GM21723 (cell line): ENCODE measurements at regions not wholly inside any gene's neighbourhood (a gene's known extent, or its start where the extent isn't known, plus 50 kb on each side); places are given as distances from the start of the nearest gene placed in this dataset.

ENCODE experiments used
- ATAC-seq: cut with Tn5 transposase; IDR thresholded peaks from one replicate; pipeline ENCODE4 v1.9.1; 2021; ENCODE audit warnings: mild to moderate bottlenecking, moderate library complexity; ENCODE audit not compliant: unreplicated experiment

GRCh38 chr13:74004109-74004508, 130.1 kb downstream of the KLF12 start:
- no peak for ATAC-seq

- no peak for ATAC-seq
Observed at GRCh38 chr13:74003374-74003773, 130.8 kb downstream of the KLF12 start.

- no peak for ATAC-seq
Observed at GRCh38 chr13:74000876-74001275, 133.3 kb downstream of the KLF12 start.

GRCh38 chr13:73998631-73999030, 135.6 kb downstream of the KLF12 start:
- peak; percentile 87 for ATAC-seq

GRCh38 chr13:73997964-73998363, 136.2 kb downstream of the KLF12 start:
- ATAC-seq, result no peak

- no peak for ATAC-seq
Observed at GRCh38 chr13:73996569-73996968, 137.6 kb downstream of the KLF12 start.

GRCh38 chr13:73995736-73996135, 138.5 kb downstream of the KLF12 start:
- no peak for ATAC-seq

- ATAC-seq, result no peak
Observed at GRCh38 chr13:73993661-73994060, 140.5 kb downstream of the KLF12 start.

- ATAC-seq, result peak; percentile 48
Observed at GRCh38 chr13:73991884-73992283, 142.3 kb downstream of the KLF12 start.

- ATAC-seq, result peak; percentile 57
Observed at GRCh38 chr13:73991384-73991783, 142.8 kb downstream of the KLF12 start.

- ATAC-seq, result no peak
Observed at GRCh38 chr13:73989244-73989843, 144.9 kb downstream of the KLF12 start.

GRCh38 chr13:73988461-73988860, 145.7 kb downstream of the KLF12 start:
- no peak for ATAC-seq

GRCh38 chr13:73987618-73988017, 146.6 kb downstream of the KLF12 start:
- no peak for ATAC-seq

- ATAC-seq, result no peak
Observed at GRCh38 chr13:73985783-73986182, 148.4 kb downstream of the KLF12 start.

GRCh38 chr13:73984949-73985691, 149.1 kb downstream of the KLF12 start:
- no peak for ATAC-seq

- no peak for ATAC-seq
Observed at GRCh38 chr13:73984201-73984600, 150.0 kb downstream of the KLF12 start.

GRCh38 chr13:73983109-73983508, 151.1 kb downstream of the KLF12 start:
- no peak for ATAC-seq

GRCh38 chr13:73981595-73981994, 152.6 kb downstream of the KLF12 start:
- no peak for ATAC-seq

- no peak for ATAC-seq
Observed at GRCh38 chr13:73975767-73976166, 158.4 kb downstream of the KLF12 start.

- no peak for ATAC-seq
Observed at GRCh38 chr13:73974051-73974450, 160.2 kb downstream of the KLF12 start.

GRCh38 chr13:73973156-73973555, 161.0 kb downstream of the KLF12 start:
- ATAC-seq, result no peak

GRCh38 chr13:73972545-73972944, 161.7 kb downstream of the KLF12 start:
- no peak for ATAC-seq

GRCh38 chr13:73971481-73971880, 162.7 kb downstream of the KLF12 start:
- ATAC-seq, result no peak
